Liver (tissue), 3 donors: ENCODE measurements at regions not wholly inside any gene's neighbourhood (a gene's known extent, or its start where the extent isn't known, plus 50 kb on each side); places are given as distances from the start of the nearest gene placed in this dataset.

ENCODE experiments used
- EGR1 ChIP-seq, 2 donors: IDR thresholded peaks; 2 replicates each; pipeline ENCODE4 v1.6.1; 2016 to 2018; ENCODE audit warnings: antibody characterized with exemption in 2 of 2, low read depth in 2 of 2
- GABPA ChIP-seq, 2 donors: IDR thresholded peaks in 1 of 2; conservative IDR thresholded peaks in 1 of 2; 2 replicates each; pipeline ENCODE4 v1.6.1; 2016; ENCODE audit warnings: antibody characterized with exemption in 2 of 2, mild to moderate bottlenecking in 1 of 2, moderate library complexity in 1 of 2
- HNF4A ChIP-seq, 2 donors: conservative IDR thresholded peaks; 2 replicates each; pipeline ENCODE4 v1.6.1; 2016; ENCODE audit warnings: antibody characterized with exemption in 2 of 2, mild to moderate bottlenecking in 2 of 2
- RAD21 ChIP-seq, 2 donors: IDR thresholded peaks; 2 replicates each; pipeline ENCODE4 v1.6.1; 2016; ENCODE audit warnings: antibody characterized with exemption in 2 of 2, mild to moderate bottlenecking in 2 of 2
- RXRA ChIP-seq, 2 donors: IDR thresholded peaks; 2 replicates each; pipeline ENCODE4 v1.6.1; 2017 to 2018; ENCODE audit warnings: antibody characterized with exemption in 2 of 2, mild to moderate bottlenecking in 1 of 2
- SP1 ChIP-seq: IDR thresholded peaks from 2 replicates; pipeline ENCODE4 v1.6.1; 2018; ENCODE audit warnings: antibody characterized with exemption, mild to moderate bottlenecking
- TAF1 ChIP-seq: conservative IDR thresholded peaks from 2 replicates; pipeline ENCODE4 v1.6.1; 2016; ENCODE audit warnings: antibody characterized with exemption, mild to moderate bottlenecking
- YY1 ChIP-seq: IDR thresholded peaks from 2 replicates; pipeline ENCODE4 v1.6.1; 2016; ENCODE audit warnings: antibody characterized with exemption, mild to moderate bottlenecking
- TF ChIP-seq, protein P1 (sequence below): fragments of 150-350 bp; IDR thresholded peaks from 2 replicates; pipeline ENCODE4 v1.5.1; 2017; ENCODE audit warnings: improper control_type of control experiment, low read depth, low read length; ENCODE audit not compliant: missing input control
- TF ChIP-seq, protein P2 (sequence below): IDR thresholded peaks from 2 replicates; pipeline ENCODE4 v1.6.1; 2016; ENCODE audit warnings: antibody characterized with exemption
- TF ChIP-seq, protein P3 (sequence below): IDR thresholded peaks from 2 replicates; pipeline ENCODE4 v1.6.1; 2016; ENCODE audit warnings: antibody characterized with exemption
- donor health status: healthy.
- donor health status: healthy.

DNA sequence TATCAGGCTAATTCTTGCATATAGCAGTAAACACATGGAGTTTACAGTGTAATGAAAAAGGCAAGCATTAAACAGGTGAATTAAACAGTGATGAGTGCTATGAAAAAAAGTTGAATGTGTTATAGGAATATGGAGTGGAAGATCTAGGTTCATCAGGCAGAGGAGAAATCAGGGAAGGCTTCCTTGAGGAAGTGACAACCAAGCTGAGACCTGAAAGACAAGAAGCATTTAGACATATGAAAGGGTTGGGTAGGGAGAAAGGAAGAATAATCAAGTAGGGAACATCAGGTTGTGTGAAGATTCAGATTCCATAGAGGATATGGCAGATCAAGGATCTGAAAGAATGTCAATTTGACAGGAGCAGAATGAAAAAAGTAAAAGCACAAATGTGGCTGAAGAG lies 612.5 kb downstream of the PRELID2 start:
- TF ChIP-seq RXRA (IDR thresholded peaks at IDR 0.05): no peak
- TF ChIP-seq, protein P1, sequence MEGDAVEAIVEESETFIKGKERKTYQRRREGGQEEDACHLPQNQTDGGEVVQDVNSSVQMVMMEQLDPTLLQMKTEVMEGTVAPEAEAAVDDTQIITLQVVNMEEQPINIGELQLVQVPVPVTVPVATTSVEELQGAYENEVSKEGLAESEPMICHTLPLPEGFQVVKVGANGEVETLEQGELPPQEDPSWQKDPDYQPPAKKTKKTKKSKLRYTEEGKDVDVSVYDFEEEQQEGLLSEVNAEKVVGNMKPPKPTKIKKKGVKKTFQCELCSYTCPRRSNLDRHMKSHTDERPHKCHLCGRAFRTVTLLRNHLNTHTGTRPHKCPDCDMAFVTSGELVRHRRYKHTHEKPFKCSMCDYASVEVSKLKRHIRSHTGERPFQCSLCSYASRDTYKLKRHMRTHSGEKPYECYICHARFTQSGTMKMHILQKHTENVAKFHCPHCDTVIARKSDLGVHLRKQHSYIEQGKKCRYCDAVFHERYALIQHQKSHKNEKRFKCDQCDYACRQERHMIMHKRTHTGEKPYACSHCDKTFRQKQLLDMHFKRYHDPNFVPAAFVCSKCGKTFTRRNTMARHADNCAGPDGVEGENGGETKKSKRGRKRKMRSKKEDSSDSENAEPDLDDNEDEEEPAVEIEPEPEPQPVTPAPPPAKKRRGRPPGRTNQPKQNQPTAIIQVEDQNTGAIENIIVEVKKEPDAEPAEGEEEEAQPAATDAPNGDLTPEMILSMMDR: no peak
- TF ChIP-seq, protein P2, sequence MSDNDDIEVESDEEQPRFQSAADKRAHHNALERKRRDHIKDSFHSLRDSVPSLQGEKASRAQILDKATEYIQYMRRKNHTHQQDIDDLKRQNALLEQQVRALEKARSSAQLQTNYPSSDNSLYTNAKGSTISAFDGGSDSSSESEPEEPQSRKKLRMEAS: no peak
- no peak for TF ChIP-seq TAF1
- TF ChIP-seq EGR1 (IDR thresholded peaks at IDR 0.05; ENCODE audit: low read depth in 2 of 2): no peak
- TF ChIP-seq HNF4A (conservative IDR thresholded peaks at IDR 0.05): no peak
- TF ChIP-seq RAD21 (IDR thresholded peaks at IDR 0.05): no peak
- TF ChIP-seq, protein P3, sequence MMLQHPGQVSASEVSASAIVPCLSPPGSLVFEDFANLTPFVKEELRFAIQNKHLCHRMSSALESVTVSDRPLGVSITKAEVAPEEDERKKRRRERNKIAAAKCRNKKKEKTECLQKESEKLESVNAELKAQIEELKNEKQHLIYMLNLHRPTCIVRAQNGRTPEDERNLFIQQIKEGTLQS: no peak
- TF ChIP-seq SP1: no peak
- TF ChIP-seq YY1: no peak
- TF ChIP-seq GABPA (IDR thresholded peaks at IDR 0.05 in 1 of 2, conservative IDR thresholded peaks at IDR 0.05 in 1 of 2): no peak
